H7 (cell line): ENCODE measurements at regions not wholly inside any gene's neighbourhood (a gene's known extent, or its start where the extent isn't known, plus 50 kb on each side); places are given as distances from the start of the nearest gene placed in this dataset.

Experiments
- DNase-seq: peaks from one replicate; pipeline ENCODE4 v3.0.0; 2012
- H3K27me3 ChIP-seq: 2 replicates; pipeline ENCODE4 v1.6.0; 2011; ENCODE audit warnings: mild to moderate bottlenecking, low read length; ENCODE audit not compliant: control insufficient read depth, insufficient read depth
- H3K36me3 ChIP-seq: replicated peaks from 2 replicates; pipeline ENCODE4 v1.5.1; 2011; ENCODE audit warnings: low read length; ENCODE audit not compliant: control insufficient read depth, insufficient read depth
- H3K4me3 ChIP-seq: 2 replicates; pipeline ENCODE4 v1.5.1; 2011; ENCODE audit warnings: low read depth, mild to moderate bottlenecking, control low read depth, low read length, moderate library complexity; ENCODE audit not compliant: insufficient read depth

GRCh38 chr11:115848080-115848479 lies 343.9 kb upstream of the CADM1 start:
- Histone ChIP-seq H3K36me3 (no peaks in the 10 kb centered on the region), H3K27me3 (no peaks in the 10 kb centered on the region), H3K4me3 (no peak overlapping the region)
- peak; percentile 21 for DNase-seq

DNA sequence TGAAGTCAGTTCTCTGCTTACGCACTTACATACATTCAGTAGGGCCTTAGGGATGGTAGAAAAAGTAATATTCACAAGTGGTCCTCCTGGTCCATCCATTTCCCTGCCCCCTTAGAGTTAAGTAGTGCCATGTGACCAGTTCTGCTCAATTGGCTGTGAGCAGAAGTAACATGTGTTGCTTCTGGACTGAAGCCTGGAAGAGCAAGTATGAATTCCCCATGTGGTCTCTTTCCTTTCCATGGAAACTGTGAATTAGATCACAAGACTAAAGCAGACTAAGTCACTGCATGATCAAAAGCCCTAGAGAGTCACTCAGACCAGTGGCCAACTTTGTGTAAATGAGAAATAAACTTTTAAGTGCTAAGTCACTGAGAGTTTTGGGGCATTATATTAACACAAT lies 341.7 kb upstream of the CADM1 start:
- Histone ChIP-seq H3K36me3 (no peaks in the 10 kb centered on the region), H3K27me3 (no peaks in the 10 kb centered on the region), H3K4me3 (no peak overlapping the region)
- DNase-seq, result no peak

DNA sequence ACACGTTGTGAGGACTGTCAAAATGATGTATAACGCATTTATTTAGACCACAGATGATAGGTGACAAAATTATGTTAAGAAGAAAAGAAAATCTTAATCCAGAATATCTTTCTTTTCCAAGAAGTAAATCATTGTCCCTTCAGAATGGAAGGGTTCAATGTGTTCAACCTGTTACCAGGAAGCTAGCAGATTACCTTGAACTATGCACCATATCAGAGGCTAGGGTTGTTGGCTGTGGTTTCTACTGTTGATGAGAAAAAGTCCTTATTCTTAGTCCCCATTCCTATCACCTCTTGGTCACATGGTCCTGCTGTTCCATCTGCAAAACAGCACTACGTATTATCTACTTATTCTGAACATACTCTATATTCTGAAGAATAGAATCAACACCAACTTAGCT lies 339.5 kb upstream of the CADM1 start:
- H3K4me3 ChIP-seq, result no peak overlapping the region
- no peak for DNase-seq
- H3K27me3 ChIP-seq, result no peaks in the 10 kb centered on the region
- no peaks in the 10 kb centered on the region for H3K36me3 ChIP-seq

GRCh38 chr11:115843111-115843510 lies 338.9 kb upstream of the CADM1 start:
- Histone ChIP-seq H3K4me3 (no peak overlapping the region), H3K36me3 (no peaks in the 10 kb centered on the region), H3K27me3 (no peaks in the 10 kb centered on the region)
- no peak for DNase-seq

DNA sequence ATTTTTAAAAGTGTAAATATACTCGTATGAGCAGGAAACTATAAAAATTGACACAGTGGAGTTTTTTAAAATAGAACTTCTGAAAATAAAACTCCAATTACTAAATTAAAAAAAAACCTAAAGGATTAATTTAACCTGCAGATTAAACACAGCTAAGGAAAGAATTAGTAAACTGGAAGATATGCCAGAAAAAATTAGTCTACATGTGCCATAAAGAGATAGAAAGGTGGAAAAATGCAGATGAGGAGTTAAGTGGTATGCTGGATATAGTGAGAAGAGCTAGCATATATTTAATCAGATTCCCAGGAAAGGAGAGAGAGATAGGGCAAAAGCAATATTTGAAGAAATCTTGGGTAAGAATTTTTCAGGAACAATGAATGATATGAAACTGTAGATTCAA lies 315.8 kb upstream of the CADM1 start:
- Histone ChIP-seq H3K27me3 (no peaks in the 10 kb centered on the region), H3K36me3 (no peaks in the 10 kb centered on the region), H3K4me3 (no peak overlapping the region)
- DNase-seq, result no peak

- Histone ChIP-seq H3K4me3 (no peak overlapping the region), H3K36me3 (no peaks in the 10 kb centered on the region), H3K27me3 (no peaks in the 10 kb centered on the region)
- DNase-seq, result no peak
Observed at GRCh38 chr11:115819014-115819413, 314.8 kb upstream of the CADM1 start.

GRCh38 chr11:115817844-115818468 lies 313.7 kb upstream of the CADM1 start:
- no peaks in the 10 kb centered on the region for H3K27me3 ChIP-seq
- no peak overlapping the region for H3K4me3 ChIP-seq

DNA sequence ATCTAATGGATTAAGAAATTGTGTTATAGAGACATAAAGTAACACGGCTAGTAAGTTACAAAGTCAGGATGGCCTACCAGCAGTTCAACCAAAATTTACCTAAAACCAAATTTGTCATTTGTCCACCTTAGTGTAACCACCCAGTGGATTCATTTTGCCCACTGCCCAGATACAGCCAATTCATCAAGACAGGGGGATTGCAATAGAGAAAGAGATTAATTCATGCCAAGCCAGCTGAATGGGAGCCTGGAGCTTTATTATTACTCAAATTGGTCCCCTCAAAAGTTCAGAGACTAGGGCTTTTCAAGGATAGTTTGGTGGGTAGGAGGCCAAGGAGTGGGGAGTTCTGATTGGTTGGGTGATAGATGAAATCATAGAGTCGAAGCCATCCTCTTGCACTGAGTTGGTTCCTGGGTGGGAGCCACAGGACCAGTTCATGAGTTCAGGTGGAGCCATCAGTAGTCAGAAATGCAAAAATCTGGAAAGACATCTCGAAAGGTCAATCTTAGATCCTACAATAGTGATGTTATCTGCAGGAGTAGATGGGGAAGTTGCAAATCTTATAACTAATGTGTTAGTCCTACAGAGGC lies 304.2 kb upstream of the CADM1 start:
- no peak overlapping the region for H3K4me3 ChIP-seq
- DNase-seq, result no peak
- H3K27me3 ChIP-seq, result no peaks in the 10 kb centered on the region
- H3K36me3 ChIP-seq, result no peaks in the 10 kb centered on the region

More at GRCh38 chr11:115817844-115818468, 313.7 kb upstream of the CADM1 start:
- H3K36me3 ChIP-seq, result no peaks in the 10 kb centered on the region
- peak; percentile 24 for DNase-seq

GRCh38 chr11:115806056-115806455 lies 301.8 kb upstream of the CADM1 start:
- no peaks in the 10 kb centered on the region for H3K36me3 ChIP-seq
- H3K4me3 ChIP-seq, result no peak overlapping the region
- no peak for DNase-seq
- no peaks in the 10 kb centered on the region for H3K27me3 ChIP-seq

- Histone ChIP-seq H3K27me3 (no peaks in the 10 kb centered on the region; the same call in 1 of the 2 replicates), H3K36me3 (no peaks in the 10 kb centered on the region), H3K4me3 (no peak overlapping the region)
- DNase-seq, result no peak
Observed at GRCh38 chr11:115803073-115803740, 299.0 kb upstream of the CADM1 start.

- no peak for DNase-seq
- Histone ChIP-seq H3K27me3 (no peaks in the 10 kb centered on the region; the same call in 1 of the 2 replicates), H3K36me3 (no peaks in the 10 kb centered on the region), H3K4me3 (no peak overlapping the region)
Observed at GRCh38 chr11:115802641-115803040, 298.4 kb upstream of the CADM1 start.

- no peak for DNase-seq
- H3K36me3 ChIP-seq, result no peaks in the 10 kb centered on the region
- no peak overlapping the region for H3K4me3 ChIP-seq
- H3K27me3 ChIP-seq, result no peaks in the 10 kb centered on the region
Observed at GRCh38 chr11:115792903-115793302, 288.7 kb upstream of the CADM1 start.

DNA sequence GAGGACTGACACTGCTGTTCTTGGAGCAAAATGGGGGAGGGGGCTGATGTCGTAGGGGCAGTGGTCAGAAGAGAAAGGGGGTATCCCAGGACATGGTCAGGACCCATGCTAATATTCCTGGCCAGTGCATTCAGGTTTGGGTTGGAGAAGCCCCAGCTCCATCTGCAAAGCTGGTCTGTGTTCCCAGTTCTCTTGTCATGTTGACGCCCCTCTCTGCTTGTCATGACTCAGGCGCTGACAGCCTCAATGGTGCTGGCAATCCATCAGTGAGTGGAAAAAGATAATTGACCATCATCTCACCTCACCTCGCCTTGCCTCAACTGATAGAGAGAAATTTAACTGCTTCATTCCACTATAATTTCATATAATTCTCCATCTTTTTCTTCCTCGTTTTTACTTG lies 283.1 kb upstream of the CADM1 start:
- Histone ChIP-seq H3K4me3 (no peak overlapping the region), H3K27me3 (no peaks in the 10 kb centered on the region), H3K36me3 (no peaks in the 10 kb centered on the region)
- no peak for DNase-seq

DNA sequence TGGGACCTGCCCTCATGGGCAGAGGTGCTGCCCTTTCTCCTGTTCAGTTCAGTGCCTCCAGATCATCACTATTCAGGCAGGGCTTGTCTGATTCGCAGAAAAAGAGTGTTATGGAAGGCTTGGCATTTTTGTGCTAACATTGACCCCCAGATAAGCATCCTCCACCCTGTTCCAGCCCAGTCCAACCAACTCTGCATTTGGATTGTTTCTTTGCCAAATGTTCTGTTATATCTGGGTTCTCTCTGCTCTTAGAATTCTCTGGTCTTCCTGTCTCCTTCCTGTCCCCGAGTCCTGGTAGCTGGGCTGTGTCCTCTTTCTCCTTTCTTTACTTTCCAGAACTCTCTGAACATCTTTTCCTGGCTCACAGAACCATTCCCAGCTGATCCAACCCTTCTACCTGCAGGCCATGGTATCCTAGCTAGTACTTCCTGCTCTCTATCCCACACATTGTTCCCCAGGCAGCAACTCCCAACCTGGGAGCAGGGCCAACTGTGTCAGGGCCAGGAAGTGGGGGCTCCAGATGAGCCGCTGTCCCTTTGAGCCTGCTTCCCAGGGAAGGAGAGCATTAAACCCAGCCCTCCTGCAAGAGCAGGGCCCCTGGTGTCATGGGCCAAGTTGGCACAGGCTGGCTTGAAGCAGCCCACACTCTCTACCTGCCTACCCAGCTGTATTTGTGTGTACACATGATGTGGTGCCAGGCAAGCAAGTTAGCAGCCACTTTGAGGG lies 280.7 kb upstream of the CADM1 start:
- no peak for DNase-seq
- H3K36me3 ChIP-seq, result no peaks in the 10 kb centered on the region
- no peaks in the 10 kb centered on the region for H3K27me3 ChIP-seq
- no peak overlapping the region for H3K4me3 ChIP-seq
